A549 (cell line): ENCODE measurements at regions not wholly inside any gene's neighbourhood (a gene's known extent, or its start where the extent isn't known, plus 50 kb on each side); places are given as distances from the start of the nearest gene placed in this dataset.

Experiments
- CHD2 ChIP-seq: fragments of 150-350 bp; IDR thresholded peaks from 2 replicates; pipeline ENCODE4 v1.6.1; 2014; ENCODE audit warnings: low read length; ENCODE audit not compliant: partially characterized antibody
- MYC ChIP-seq: IDR thresholded peaks from 2 replicates; pipeline ENCODE4 v1.6.1; 2012; ENCODE audit warnings: mild to moderate bottlenecking, inconsistent platforms, low read length, improper control_type of control experiment, borderline replicate concordance
- NFE2L2 ChIP-seq: fragments of 150-350 bp; conservative IDR thresholded peaks from 2 replicates; pipeline ENCODE4 v1.6.1; 2014; ENCODE audit warnings: low read length
- POLR2A ChIP-seq: IDR thresholded peaks from 2 replicates; pipeline ENCODE4 v1.6.1; 2012; ENCODE audit warnings: mild to moderate bottlenecking, low read length
- RARB ChIP-seq: fragments of 250-450 bp; sonication (Bioruptor Pico); IDR thresholded peaks from 2 replicates; pipeline ENCODE4 v1.8.0; 2021; ENCODE audit warnings: mild to moderate bottlenecking, moderate library complexity
- TP53 ChIP-seq: fragments of 250-450 bp; sonication (Bioruptor Pico); IDR thresholded peaks from 2 replicates; pipeline ENCODE4 v1.5.0; 2021; ENCODE audit warnings: mild to moderate bottlenecking, moderate library complexity
- ZC3H11A ChIP-seq: fragments of 450-650 bp; IDR thresholded peaks from 2 replicates; pipeline ENCODE4 v1.6.1; 2014; ENCODE audit warnings: antibody characterized with exemption, mild to moderate bottlenecking
- TF ChIP-seq, protein P1 (sequence below): fragments of >200 bp; sonication (Bioruptor Twin); formaldehyde crosslinking; IDR thresholded peaks from 3 replicates; pipeline ENCODE4 v1.5.1; 2016
- TF ChIP-seq, protein P2 (sequence below): fragments of 200-600 bp; sonication (generic); IDR thresholded peaks from 2 replicates; pipeline ENCODE4 v1.6.1; 2016; ENCODE audit warnings: antibody characterized with exemption, mild to moderate bottlenecking, moderate library complexity
- TF ChIP-seq, protein P3 (sequence below): fragments of 150-350 bp; IDR thresholded peaks from 2 replicates; pipeline ENCODE4 v1.6.1; 2014; ENCODE audit warnings: low read depth, mild to moderate bottlenecking, low read length

DNA sequence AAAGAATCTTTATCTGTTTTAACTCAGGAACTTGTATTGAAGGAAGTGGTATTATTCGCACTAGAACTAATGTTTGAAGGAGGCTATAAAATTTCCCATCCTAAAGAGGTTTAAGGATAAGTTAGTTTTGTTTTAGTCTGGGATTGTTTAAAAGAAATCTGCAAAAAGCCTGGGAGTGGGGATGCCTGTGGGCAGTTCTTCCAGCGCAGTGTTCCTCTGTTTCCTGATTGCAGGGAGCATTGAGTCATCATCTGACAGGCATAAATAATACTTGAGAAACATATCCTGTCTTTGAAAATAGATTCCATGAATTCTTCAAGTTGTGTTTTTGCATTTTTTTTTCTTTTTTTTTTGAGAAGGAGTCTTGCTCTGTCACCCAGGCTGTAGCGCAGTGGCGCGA lies 350.8 kb upstream of the PTBP2 start:
- TF ChIP-seq, protein P1, sequence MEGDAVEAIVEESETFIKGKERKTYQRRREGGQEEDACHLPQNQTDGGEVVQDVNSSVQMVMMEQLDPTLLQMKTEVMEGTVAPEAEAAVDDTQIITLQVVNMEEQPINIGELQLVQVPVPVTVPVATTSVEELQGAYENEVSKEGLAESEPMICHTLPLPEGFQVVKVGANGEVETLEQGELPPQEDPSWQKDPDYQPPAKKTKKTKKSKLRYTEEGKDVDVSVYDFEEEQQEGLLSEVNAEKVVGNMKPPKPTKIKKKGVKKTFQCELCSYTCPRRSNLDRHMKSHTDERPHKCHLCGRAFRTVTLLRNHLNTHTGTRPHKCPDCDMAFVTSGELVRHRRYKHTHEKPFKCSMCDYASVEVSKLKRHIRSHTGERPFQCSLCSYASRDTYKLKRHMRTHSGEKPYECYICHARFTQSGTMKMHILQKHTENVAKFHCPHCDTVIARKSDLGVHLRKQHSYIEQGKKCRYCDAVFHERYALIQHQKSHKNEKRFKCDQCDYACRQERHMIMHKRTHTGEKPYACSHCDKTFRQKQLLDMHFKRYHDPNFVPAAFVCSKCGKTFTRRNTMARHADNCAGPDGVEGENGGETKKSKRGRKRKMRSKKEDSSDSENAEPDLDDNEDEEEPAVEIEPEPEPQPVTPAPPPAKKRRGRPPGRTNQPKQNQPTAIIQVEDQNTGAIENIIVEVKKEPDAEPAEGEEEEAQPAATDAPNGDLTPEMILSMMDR, result no peak
- no peak for TF ChIP-seq MYC
- TF ChIP-seq ZC3H11A, result no peak
- no peak for TF ChIP-seq POLR2A
- TF ChIP-seq NFE2L2, result no peak
- TF ChIP-seq CHD2, result no peak
- TF ChIP-seq, protein P2, sequence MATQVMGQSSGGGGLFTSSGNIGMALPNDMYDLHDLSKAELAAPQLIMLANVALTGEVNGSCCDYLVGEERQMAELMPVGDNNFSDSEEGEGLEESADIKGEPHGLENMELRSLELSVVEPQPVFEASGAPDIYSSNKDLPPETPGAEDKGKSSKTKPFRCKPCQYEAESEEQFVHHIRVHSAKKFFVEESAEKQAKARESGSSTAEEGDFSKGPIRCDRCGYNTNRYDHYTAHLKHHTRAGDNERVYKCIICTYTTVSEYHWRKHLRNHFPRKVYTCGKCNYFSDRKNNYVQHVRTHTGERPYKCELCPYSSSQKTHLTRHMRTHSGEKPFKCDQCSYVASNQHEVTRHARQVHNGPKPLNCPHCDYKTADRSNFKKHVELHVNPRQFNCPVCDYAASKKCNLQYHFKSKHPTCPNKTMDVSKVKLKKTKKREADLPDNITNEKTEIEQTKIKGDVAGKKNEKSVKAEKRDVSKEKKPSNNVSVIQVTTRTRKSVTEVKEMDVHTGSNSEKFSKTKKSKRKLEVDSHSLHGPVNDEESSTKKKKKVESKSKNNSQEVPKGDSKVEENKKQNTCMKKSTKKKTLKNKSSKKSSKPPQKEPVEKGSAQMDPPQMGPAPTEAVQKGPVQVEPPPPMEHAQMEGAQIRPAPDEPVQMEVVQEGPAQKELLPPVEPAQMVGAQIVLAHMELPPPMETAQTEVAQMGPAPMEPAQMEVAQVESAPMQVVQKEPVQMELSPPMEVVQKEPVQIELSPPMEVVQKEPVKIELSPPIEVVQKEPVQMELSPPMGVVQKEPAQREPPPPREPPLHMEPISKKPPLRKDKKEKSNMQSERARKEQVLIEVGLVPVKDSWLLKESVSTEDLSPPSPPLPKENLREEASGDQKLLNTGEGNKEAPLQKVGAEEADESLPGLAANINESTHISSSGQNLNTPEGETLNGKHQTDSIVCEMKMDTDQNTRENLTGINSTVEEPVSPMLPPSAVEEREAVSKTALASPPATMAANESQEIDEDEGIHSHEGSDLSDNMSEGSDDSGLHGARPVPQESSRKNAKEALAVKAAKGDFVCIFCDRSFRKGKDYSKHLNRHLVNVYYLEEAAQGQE, result no peak
- TF ChIP-seq, protein P3, sequence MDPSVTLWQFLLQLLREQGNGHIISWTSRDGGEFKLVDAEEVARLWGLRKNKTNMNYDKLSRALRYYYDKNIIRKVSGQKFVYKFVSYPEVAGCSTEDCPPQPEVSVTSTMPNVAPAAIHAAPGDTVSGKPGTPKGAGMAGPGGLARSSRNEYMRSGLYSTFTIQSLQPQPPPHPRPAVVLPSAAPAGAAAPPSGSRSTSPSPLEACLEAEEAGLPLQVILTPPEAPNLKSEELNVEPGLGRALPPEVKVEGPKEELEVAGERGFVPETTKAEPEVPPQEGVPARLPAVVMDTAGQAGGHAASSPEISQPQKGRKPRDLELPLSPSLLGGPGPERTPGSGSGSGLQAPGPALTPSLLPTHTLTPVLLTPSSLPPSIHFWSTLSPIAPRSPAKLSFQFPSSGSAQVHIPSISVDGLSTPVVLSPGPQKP, result no peak
- no peak for TF ChIP-seq TP53 (CRISPR knock-in tag)
- no peak for TF ChIP-seq RARB (CRISPR knock-in tag)
